Superior temporal gyrus (tissue), 1 donor: ENCODE measurements at regions not wholly inside any gene's neighbourhood (a gene's known extent, or its start where the extent isn't known, plus 50 kb on each side); places are given as distances from the start of the nearest gene placed in this dataset.

ENCODE experiments used
- DNase-seq: peaks from one replicate; pipeline ENCODE4 v3.0.0-alpha.2; 2016; ENCODE audit errors: extremely low spot score

DNA sequence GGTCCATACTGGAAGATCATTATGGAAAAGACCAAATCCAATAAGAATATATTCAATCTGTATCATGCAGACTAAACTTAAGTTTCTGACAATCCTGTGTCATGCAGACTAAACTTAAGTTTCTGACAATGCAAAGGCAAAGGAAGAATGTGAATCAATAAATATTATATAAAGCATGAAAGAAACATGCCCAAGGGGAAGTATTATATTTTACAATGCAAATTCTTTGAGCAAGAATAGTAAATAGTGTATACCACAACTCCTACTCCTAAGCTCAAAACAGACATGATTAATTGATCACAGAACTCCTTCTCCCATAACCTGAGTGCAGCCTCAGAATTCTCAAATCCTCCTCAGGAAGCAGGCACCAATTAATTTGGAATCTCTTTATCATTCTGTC is 71.3 kb upstream of the BDNF start:
- DNase-seq: no peak

DNA sequence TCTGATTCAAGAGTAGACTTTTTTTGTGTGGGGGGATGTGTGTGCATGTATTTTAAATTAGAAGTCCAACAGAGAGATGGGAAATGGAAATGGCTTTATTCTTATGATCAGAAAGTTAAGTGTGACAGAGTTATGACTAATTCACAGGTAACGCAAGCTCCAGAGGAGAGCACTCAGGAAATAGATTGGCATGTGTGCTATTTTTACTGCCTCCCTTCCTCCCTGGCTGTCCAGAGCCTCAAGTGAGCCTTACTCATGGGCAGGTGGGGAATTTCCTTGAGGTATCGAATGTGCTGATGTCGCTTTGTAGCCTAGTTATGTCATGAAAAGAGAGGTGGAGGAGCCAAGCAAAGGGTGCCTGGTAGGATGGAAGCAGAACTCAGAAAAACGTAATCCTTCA is 70.3 kb upstream of the BDNF start:
- no peak for DNase-seq

DNA sequence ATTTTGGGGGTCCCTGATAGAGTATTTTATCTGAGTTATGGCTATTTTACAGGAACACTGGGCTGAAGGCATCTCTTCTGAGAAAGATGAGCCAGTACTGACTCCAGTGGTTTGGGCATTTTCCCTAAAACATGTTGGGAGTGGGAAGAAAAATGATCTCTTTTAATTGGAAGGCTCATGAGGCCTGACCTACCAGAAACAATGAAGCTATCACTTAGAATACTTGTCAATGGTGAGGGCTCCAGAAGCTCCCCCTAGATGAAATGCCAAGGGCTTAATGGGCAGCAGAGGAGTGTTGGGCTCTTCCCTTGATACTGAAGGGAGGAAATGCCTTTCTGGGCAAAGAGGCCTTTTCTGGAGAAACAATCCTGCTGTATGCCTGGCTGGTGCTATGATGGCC is 63.5 kb upstream of the BDNF start:
- DNase-seq: no peak

DNA sequence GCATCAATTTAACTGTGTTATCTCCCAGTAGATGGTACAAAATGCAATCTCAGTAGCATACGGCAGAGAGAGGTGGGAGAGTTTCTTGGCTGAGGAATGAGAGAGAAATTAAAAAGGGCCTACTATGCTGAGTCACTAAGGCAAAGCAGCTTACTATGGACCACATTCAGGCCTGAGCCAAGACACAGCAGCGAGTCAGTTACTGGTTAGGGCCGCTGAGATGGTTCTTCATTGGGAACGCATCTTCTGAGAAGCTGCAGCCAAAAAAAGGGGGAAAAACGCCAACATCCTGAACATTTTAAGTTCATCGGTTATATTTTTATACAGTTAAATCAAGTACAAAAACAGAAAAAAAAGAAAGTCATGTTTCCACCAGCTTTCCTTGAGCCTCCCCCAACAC is 61.1 kb upstream of the BDNF start:
- DNase-seq: peak; percentile 24

DNA sequence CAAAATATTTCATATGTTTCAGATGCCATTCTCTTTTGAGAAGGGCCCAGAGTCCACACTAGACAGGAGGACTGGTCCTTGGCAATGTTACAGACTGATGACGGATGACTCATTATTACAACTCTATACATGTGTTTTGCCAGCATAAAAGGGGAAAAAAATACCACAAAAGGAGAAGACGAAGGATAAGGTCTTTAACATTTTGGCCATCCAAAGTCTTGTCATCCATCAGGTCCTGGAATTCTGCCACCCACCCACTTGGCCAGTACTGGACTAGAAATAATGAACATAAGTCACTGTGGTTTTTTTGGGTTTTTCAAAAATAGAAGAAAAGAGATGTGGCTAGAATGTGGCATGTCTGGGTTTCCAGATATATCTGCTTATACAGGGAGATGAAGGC is 57.7 kb upstream of the BDNF start:
- DNase-seq: no peak

DNA sequence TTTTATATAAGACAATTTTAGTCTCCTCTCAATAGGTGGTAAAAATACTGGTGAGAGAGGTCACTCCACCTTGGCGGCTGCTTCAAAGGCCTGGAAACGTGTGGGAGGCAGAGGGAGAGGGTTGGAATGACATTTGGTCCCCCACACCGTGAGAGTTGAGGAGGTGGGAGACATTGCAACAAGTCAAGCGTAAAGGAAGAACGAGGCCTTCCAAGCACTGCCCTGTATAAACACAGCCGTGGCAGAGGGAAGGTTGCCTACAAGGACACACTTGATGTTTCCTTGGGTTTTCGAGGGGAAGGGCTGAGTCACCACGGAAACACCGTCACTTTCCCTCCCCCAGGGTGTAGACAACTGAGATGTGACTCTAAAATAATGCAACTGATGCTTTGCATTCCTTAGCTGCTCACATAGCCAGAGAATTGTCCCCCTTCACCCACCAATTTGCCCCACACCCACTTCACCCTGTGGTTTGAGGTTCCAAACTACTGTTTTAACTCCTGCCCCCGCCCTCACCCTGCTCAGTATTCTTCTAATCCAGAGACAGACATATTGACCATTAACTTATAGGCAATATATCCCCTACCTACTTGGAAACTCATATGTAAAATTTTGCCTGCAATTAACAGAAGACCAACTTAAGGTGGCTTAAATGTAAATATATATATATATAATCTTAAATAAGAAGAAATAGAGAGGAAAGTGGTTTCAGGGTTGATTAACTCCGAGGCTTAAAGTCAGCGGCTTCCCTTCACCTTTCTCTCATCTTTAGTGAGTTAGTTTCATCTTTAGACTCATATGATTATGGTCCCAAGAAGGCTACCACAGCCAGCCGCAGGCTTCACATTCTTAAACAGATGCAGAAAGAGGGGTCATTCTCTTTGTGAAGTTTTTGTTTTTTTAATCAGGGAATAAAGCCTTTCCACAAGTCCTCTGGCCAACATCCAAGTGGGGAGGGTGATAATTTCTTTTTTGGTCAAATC is 54.1 kb upstream of the BDNF start:
- no peak for DNase-seq
